Nephron (organoid): ENCODE measurements at regions not wholly inside any gene's neighbourhood (a gene's known extent, or its start where the extent isn't known, plus 50 kb on each side); places are given as distances from the start of the nearest gene placed in this dataset.

Source experiments
- H3K27ac Mint-ChIP-seq, 3 experiments: 2 replicates each; pipeline ENCODE4 v1.8.0; 2020; ENCODE audit warnings: mixed read lengths in 3 of 3, mild to moderate bottlenecking in 2 of 3, moderate library complexity in 1 of 3
- H3K27me3 Mint-ChIP-seq: 2 replicates; pipeline ENCODE4 v1.8.0; 2021; ENCODE audit warnings: low read depth, mild to moderate bottlenecking, moderate library complexity, mixed read lengths
- H3K36me3 Mint-ChIP-seq: 2 replicates; pipeline ENCODE4 v1.8.0; 2020; ENCODE audit warnings: low read depth, mixed read lengths
- H3K4me1 Mint-ChIP-seq: 2 replicates; pipeline ENCODE4 v1.8.0; 2020; ENCODE audit warnings: mixed read lengths
- H3K4me3 Mint-ChIP-seq, 3 experiments: 2 replicates each; pipeline ENCODE4 v1.8.0; 2020; ENCODE audit warnings: mild to moderate bottlenecking in 3 of 3, mixed read lengths in 3 of 3, moderate library complexity in 2 of 3
- H3K9me3 Mint-ChIP-seq: 2 replicates; pipeline ENCODE4 v1.8.0; 2020; ENCODE audit warnings: mixed read lengths
- TF ChIP-seq, protein P1 (sequence below), 3 experiments: fragments of 200-600 bp; sonication (generic); IDR thresholded peaks; one replicate each; pipeline ENCODE4 v1.5.0; 2021; ENCODE audit warnings: antibody characterized with exemption in 3 of 3; ENCODE audit not compliant: unreplicated experiment in 3 of 3

DNA sequence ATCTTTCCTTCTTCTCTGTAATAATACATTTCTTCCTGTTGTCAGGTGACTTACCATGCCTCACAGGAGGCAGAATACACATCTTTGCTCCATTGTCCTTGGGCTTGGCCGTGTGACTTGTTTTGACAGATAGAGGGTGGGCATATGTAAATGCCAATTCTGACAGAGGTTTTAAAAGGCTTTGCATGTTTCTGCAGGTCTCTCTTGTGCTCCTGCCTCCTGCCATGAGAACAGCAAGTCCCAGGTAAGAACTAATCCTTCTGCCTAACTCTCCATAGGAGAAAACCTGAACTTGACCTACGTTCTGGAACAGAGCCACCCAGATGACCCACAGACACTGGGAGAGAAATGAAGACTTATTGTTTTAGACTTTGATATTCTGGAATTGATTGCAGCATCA lies 88.7 kb upstream of the TNFSF11 start:
- H3K4me3 Mint-ChIP-seq, result no peak overlapping the region
- TF ChIP-seq, protein P1, sequence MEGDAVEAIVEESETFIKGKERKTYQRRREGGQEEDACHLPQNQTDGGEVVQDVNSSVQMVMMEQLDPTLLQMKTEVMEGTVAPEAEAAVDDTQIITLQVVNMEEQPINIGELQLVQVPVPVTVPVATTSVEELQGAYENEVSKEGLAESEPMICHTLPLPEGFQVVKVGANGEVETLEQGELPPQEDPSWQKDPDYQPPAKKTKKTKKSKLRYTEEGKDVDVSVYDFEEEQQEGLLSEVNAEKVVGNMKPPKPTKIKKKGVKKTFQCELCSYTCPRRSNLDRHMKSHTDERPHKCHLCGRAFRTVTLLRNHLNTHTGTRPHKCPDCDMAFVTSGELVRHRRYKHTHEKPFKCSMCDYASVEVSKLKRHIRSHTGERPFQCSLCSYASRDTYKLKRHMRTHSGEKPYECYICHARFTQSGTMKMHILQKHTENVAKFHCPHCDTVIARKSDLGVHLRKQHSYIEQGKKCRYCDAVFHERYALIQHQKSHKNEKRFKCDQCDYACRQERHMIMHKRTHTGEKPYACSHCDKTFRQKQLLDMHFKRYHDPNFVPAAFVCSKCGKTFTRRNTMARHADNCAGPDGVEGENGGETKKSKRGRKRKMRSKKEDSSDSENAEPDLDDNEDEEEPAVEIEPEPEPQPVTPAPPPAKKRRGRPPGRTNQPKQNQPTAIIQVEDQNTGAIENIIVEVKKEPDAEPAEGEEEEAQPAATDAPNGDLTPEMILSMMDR (IDR thresholded peaks at IDR 0.05; ENCODE audit: unreplicated experiment in 3 of 3), result no peak
- no peak overlapping the region for H3K27ac Mint-ChIP-seq
- H3K36me3 Mint-ChIP-seq, result no peaks in the 10 kb centered on the region
- peaks cover 3% of the 10 kb centered on the region for H3K9me3 Mint-ChIP-seq
- peaks cover 18% of the 10 kb centered on the region for H3K4me1 Mint-ChIP-seq
- peaks cover 15% of the 10 kb centered on the region for H3K27me3 Mint-ChIP-seq

DNA sequence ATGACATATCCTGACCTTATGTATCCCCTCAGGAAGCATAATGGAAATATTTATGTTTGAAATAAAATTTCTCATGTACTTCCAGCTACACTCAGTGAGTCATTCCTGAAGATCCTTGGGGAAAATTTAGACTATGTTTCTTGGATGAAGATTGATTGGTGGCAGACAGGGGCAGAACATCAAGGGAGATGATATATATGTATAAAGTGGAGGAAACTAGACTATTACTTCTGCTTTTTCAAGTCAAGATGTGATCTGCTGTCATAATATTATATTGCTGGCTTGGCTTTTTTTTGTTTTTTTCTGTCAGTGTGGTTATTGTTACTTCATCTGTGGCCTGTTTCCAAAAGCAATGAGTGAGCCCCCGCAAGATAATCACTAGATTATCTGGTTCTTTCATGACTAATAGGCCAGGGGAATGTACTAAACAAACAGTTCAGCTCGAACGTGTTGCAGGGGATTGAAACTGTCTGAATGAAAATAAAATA lies 87.2 kb upstream of the TNFSF11 start:
- H3K27me3 Mint-ChIP-seq, result peaks cover 17% of the 10 kb centered on the region

GRCh38 chr13:42487221-42487620 lies 86.7 kb upstream of the TNFSF11 start:
- Mint-ChIP-seq H3K4me3 (no peak overlapping the region), H3K27ac (no peak overlapping the region), H3K9me3 (peaks cover 3% of the 10 kb centered on the region), H3K27me3 (peaks cover 17% of the 10 kb centered on the region), H3K4me1 (peaks cover 18% of the 10 kb centered on the region), H3K36me3 (no peaks in the 10 kb centered on the region)
- TF ChIP-seq, protein P1 (IDR thresholded peaks at IDR 0.05; ENCODE audit: unreplicated experiment in 3 of 3), result no peak

More for the DNA sequence above, 87.2 kb upstream of the TNFSF11 start:
- TF ChIP-seq, protein P1 (IDR thresholded peaks at IDR 0.05; ENCODE audit: unreplicated experiment in 3 of 3), result no peak
- no peak overlapping the region for H3K4me3 Mint-ChIP-seq
- H3K27ac Mint-ChIP-seq, result peak overlapping the region in 2 of 3 experiments; percentile 1 to 21
- H3K9me3 Mint-ChIP-seq, result peaks cover 3% of the 10 kb centered on the region
- H3K4me1 Mint-ChIP-seq, result peaks cover 18% of the 10 kb centered on the region
- H3K36me3 Mint-ChIP-seq, result no peaks in the 10 kb centered on the region

GRCh38 chr13:42490676-42491075 lies 83.3 kb upstream of the TNFSF11 start:
- Mint-ChIP-seq H3K27me3 (peaks cover 38% of the 10 kb centered on the region), H3K9me3 (peaks cover 3% of the 10 kb centered on the region), H3K36me3 (no peaks in the 10 kb centered on the region), H3K4me1 (peaks cover 12% of the 10 kb centered on the region), H3K27ac (no peak overlapping the region), H3K4me3 (no peak overlapping the region)
- TF ChIP-seq, protein P1 (IDR thresholded peaks at IDR 0.05; ENCODE audit: unreplicated experiment in 3 of 3), result no peak

GRCh38 chr13:42492372-42492920 lies 81.5 kb upstream of the TNFSF11 start:
- Mint-ChIP-seq H3K27me3 (peaks cover 43% of the 10 kb centered on the region), H3K4me3 (no peak overlapping the region), H3K9me3 (peaks cover 3% of the 10 kb centered on the region), H3K27ac (no peak overlapping the region), H3K4me1 (peaks cover 1% of the 10 kb centered on the region), H3K36me3 (no peaks in the 10 kb centered on the region)
- TF ChIP-seq, protein P1 (IDR thresholded peaks at IDR 0.05; ENCODE audit: unreplicated experiment in 3 of 3), result no peak

- no peak overlapping the region for H3K4me3 Mint-ChIP-seq
- no peaks in the 10 kb centered on the region for H3K4me1 Mint-ChIP-seq
- no peak overlapping the region for H3K27ac Mint-ChIP-seq
- H3K36me3 Mint-ChIP-seq, result no peaks in the 10 kb centered on the region
- TF ChIP-seq, protein P1 (IDR thresholded peaks at IDR 0.05; ENCODE audit: unreplicated experiment in 3 of 3), result no peak
- peaks cover 35% of the 10 kb centered on the region for H3K27me3 Mint-ChIP-seq
- H3K9me3 Mint-ChIP-seq, result no peaks in the 10 kb centered on the region
These were observed 79.8 kb upstream of the TNFSF11 start for GRCh38 chr13:42494157-42494556.
